Mesothelial cell of epicardium (in vitro differentiated cells): ENCODE measurements at regions not wholly inside any gene's neighbourhood (a gene's known extent, or its start where the extent isn't known, plus 50 kb on each side); places are given as distances from the start of the nearest gene placed in this dataset.

Experiments
- DNase-seq, 2 experiments: peaks; one replicate each; pipeline ENCODE4 v3.0.0; 2021; ENCODE audit warnings: low spot score in 2 of 2; ENCODE audit not compliant: unreplicated experiment in 2 of 2
- H3K27ac Mint-ChIP-seq: 2 replicates; pipeline ENCODE4 v1.8.0; 2021; ENCODE audit warnings: mixed read lengths
- H3K27me3 Mint-ChIP-seq: 2 replicates; pipeline ENCODE4 v1.8.0; 2021; ENCODE audit warnings: low read depth, mixed read lengths
- H3K36me3 Mint-ChIP-seq: 2 replicates; pipeline ENCODE4 v1.8.0; 2021; ENCODE audit warnings: mixed read lengths
- H3K4me1 Mint-ChIP-seq: 2 replicates; pipeline ENCODE4 v1.8.0; 2021; ENCODE audit warnings: mixed read lengths
- H3K4me3 Mint-ChIP-seq: 2 replicates; pipeline ENCODE4 v1.8.0; 2021; ENCODE audit warnings: mild to moderate bottlenecking, moderate library complexity, mixed read lengths
- H3K9me3 Mint-ChIP-seq: 2 replicates; pipeline ENCODE4 v1.8.0; 2021; ENCODE audit warnings: mixed read lengths
- TF ChIP-seq, protein P1 (sequence below): fragments of 200-600 bp; sonication (generic); IDR thresholded peaks from one replicate; pipeline ENCODE4 v1.5.0; 2021; ENCODE audit warnings: antibody characterized with exemption; ENCODE audit not compliant: unreplicated experiment

DNA sequence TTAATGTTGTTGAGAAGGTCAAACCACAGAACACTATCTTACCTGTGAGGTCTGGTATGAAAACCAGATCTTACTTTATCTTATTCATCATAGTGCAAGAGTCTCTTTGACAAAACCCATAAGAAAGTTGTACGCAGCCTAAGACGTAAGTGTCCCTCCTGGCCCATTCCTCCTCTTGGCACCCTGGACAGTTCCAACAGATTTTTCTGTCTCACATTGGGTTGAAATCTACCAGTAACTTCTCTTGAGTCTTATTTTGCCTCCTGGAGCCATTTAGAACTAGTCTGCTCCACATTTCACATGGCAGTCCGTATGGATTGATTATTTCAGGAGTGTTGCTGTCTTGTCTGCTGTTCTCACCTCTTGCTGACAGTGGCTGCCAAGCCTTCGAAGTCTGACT, 498.4 kb downstream of the PDCD6IP start:
- Mint-ChIP-seq H3K27ac (no peak overlapping the region), H3K9me3 (no peaks in the 10 kb centered on the region), H3K36me3 (no peaks in the 10 kb centered on the region), H3K4me3 (no peak overlapping the region), H3K4me1 (peaks cover 20% of the 10 kb centered on the region), H3K27me3 (no peaks in the 10 kb centered on the region)
- DNase-seq, result no peak
- TF ChIP-seq, protein P1, sequence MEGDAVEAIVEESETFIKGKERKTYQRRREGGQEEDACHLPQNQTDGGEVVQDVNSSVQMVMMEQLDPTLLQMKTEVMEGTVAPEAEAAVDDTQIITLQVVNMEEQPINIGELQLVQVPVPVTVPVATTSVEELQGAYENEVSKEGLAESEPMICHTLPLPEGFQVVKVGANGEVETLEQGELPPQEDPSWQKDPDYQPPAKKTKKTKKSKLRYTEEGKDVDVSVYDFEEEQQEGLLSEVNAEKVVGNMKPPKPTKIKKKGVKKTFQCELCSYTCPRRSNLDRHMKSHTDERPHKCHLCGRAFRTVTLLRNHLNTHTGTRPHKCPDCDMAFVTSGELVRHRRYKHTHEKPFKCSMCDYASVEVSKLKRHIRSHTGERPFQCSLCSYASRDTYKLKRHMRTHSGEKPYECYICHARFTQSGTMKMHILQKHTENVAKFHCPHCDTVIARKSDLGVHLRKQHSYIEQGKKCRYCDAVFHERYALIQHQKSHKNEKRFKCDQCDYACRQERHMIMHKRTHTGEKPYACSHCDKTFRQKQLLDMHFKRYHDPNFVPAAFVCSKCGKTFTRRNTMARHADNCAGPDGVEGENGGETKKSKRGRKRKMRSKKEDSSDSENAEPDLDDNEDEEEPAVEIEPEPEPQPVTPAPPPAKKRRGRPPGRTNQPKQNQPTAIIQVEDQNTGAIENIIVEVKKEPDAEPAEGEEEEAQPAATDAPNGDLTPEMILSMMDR, result no peak

DNA sequence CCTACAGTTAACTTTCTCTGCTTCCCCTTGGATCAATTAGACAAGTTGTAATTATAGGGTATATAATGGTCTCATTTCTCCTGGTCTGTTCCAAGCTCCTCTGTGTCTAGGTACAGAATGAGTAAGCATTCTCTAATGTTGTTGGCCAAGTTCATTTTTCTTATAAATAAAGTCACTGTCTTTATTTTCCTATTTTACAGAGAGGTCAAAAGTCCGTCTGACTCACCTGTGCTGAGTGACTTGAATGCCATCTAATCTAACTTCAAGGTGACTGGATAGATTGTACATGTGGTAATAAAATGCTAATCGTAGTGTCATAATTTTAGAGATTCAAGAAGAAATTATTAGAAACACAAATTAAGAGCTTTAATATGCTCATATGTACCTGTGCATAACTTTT, 500.2 kb downstream of the PDCD6IP start:
- no peaks in the 10 kb centered on the region for H3K36me3 Mint-ChIP-seq
- peaks cover 20% of the 10 kb centered on the region for H3K4me1 Mint-ChIP-seq
- H3K9me3 Mint-ChIP-seq, result no peaks in the 10 kb centered on the region
- TF ChIP-seq, protein P1, result no peak
- no peak overlapping the region for H3K4me3 Mint-ChIP-seq
- no peaks in the 10 kb centered on the region for H3K27me3 Mint-ChIP-seq
- DNase-seq, result no peak
- no peak overlapping the region for H3K27ac Mint-ChIP-seq

DNA sequence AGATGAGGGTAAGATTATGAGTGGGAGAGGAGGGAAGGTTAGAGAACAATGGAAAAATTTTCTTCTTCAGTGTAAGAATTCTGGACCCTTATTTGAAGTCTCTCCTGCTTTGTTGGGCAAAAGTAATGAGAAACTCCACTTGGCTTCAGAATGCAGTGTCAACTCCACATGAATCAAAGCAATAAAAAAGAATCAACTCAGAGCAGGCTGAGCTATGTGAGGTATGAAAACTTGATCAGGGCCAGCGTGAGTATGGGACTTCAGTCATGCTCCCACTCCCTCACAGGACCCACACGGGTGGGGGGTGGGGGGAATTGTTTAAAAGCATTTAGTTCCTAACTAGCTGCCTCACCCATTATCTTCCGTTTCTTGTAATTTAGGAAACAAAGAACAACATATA, 502.2 kb downstream of the PDCD6IP start:
- no peak overlapping the region for H3K27ac Mint-ChIP-seq
- no peak for DNase-seq
- no peaks in the 10 kb centered on the region for H3K36me3 Mint-ChIP-seq
- no peaks in the 10 kb centered on the region for H3K9me3 Mint-ChIP-seq
- peaks cover 13% of the 10 kb centered on the region for H3K4me1 Mint-ChIP-seq
- H3K27me3 Mint-ChIP-seq, result no peaks in the 10 kb centered on the region
- TF ChIP-seq, protein P1, result no peak
- H3K4me3 Mint-ChIP-seq, result no peak overlapping the region

DNA sequence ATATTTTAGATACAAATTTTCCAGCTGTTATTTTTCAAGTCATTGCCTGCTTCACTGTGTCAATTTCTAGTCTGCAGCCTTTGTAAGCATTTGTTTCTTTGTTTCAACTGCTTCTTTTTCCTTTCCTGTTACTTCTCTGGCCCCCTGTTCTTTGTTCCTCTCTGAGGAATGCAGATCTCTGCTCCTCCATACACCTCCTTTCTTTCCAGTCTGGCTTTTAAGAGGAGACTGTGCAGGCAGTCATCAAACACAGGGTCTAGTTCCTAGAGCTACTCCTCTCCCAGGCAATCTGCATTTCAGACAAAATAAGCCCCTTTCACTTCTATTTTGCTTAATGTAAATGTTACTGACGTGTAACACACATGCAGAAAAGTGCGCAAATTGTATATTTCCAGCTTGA, 502.9 kb downstream of the PDCD6IP start:
- no peaks in the 10 kb centered on the region for H3K36me3 Mint-ChIP-seq
- TF ChIP-seq, protein P1, result no peak
- no peak for DNase-seq
- H3K4me3 Mint-ChIP-seq, result no peak overlapping the region
- H3K4me1 Mint-ChIP-seq, result peaks cover 13% of the 10 kb centered on the region
- H3K27ac Mint-ChIP-seq, result no peak overlapping the region
- no peaks in the 10 kb centered on the region for H3K27me3 Mint-ChIP-seq
- no peaks in the 10 kb centered on the region for H3K9me3 Mint-ChIP-seq

DNA sequence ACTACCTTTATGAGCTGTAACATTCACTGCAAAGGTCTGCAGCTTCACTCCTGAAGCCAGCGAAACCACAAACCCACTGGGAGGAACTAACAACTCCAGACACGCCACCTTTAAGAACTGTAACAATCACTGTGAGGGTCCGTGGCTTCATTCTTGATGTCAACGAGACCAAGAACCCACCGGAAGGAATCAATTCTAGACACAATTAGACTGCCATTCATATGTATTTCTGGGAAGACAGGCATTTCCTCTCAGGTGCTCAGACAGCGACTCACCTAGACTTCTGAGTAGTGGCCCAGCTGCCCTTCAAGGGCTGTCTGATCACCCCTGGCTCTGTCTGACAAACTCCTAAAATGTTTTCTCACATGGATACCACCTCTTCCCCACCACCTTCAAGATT, 506.8 kb downstream of the PDCD6IP start:
- TF ChIP-seq, protein P1, result no peak
- H3K4me1 Mint-ChIP-seq, result peaks cover 11% of the 10 kb centered on the region
- H3K9me3 Mint-ChIP-seq, result peaks cover 3% of the 10 kb centered on the region
- H3K36me3 Mint-ChIP-seq, result no peaks in the 10 kb centered on the region
- no peak for DNase-seq
- H3K27ac Mint-ChIP-seq, result no peak overlapping the region
- H3K4me3 Mint-ChIP-seq, result no peak overlapping the region
- no peaks in the 10 kb centered on the region for H3K27me3 Mint-ChIP-seq

DNA sequence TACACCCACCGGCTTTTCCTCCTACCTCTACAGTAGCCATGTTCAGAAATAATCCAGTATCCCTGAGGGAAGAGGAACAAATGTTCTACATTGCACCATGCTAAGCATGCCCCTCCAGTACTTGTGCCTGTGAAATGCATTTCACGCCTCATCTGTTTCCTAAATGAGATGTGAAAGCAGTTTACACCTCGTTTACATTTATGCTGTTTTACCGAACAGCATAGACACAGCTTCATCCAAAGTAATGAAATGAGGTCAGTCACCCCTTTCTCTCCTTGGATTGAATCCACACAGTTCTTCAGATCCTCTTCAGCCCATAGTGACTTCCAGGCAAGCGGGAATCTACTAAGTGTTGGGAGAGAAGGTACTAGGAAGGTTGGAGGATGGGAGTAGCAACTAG, 514.3 kb downstream of the PDCD6IP start:
- Mint-ChIP-seq H3K4me3 (no peak overlapping the region), H3K9me3 (peaks cover 14% of the 10 kb centered on the region), H3K27ac (no peak overlapping the region), H3K27me3 (no peaks in the 10 kb centered on the region), H3K36me3 (peaks cover 1% of the 10 kb centered on the region), H3K4me1 (no peaks in the 10 kb centered on the region)
- no peak for DNase-seq
- TF ChIP-seq, protein P1, result no peak
